RWPE2 (cell line): ENCODE measurements at regions not wholly inside any gene's neighbourhood (a gene's known extent, or its start where the extent isn't known, plus 50 kb on each side); places are given as distances from the start of the nearest gene placed in this dataset.
"Not testable (repeated sequence)": the region's sequence is repeated elsewhere in the genome, so short reads cannot be mapped to it uniquely, and the experiment has no call there.

Experiments used
- ATAC-seq: fragments of 200-7000 bp; cut with Tn5 transposase; 3 replicates; pipeline ENCODE4 v1.9.1; 2021; ENCODE audit warnings: low read depth
- DNase-seq: peaks from one replicate; pipeline ENCODE4 v3.0.0-alpha.2; 2020; ENCODE audit warnings: low spot score
- H3K27ac ChIP-seq: fragments of 450-650 bp; 2 replicates; pipeline ENCODE4 v1.5.1; 2017; ENCODE audit warnings: mild to moderate bottlenecking; ENCODE audit not compliant: poor library complexity, severe bottlenecking
- H3K27me3 ChIP-seq: fragments of 250-450 bp; sonication (Bioruptor Pico); 2 replicates; pipeline ENCODE4 v1.5.1; 2021; ENCODE audit warnings: mild to moderate bottlenecking, moderate library complexity; ENCODE audit not compliant: insufficient read depth, poor library complexity, severe bottlenecking
- H3K36me3 ChIP-seq: fragments of 250-450 bp; sonication (Bioruptor Pico); 2 replicates; pipeline ENCODE4 v1.5.1; 2020; ENCODE audit warnings: low read depth, mild to moderate bottlenecking, moderate library complexity
- H3K4me1 ChIP-seq: fragments of 250-450 bp; sonication (Bioruptor Pico); 2 replicates; pipeline ENCODE4 v1.5.1; 2021; ENCODE audit warnings: mild to moderate bottlenecking, moderate library complexity; ENCODE audit not compliant: insufficient read depth, poor library complexity, severe bottlenecking
- H3K4me3 ChIP-seq: fragments of 250-450 bp; sonication (Bioruptor Pico); 2 replicates; pipeline ENCODE4 v1.5.1; 2021; ENCODE audit warnings: mild to moderate bottlenecking, moderate library complexity; ENCODE audit not compliant: severe bottlenecking
- H3K9me3 ChIP-seq: fragments of 250-450 bp; sonication (Bioruptor Pico); 2 replicates; pipeline ENCODE4 v1.5.1; 2021; ENCODE audit warnings: mild to moderate bottlenecking, moderate library complexity; ENCODE audit not compliant: severe bottlenecking
- CTCF ChIP-seq: fragments of 450-650 bp; IDR thresholded peaks from one replicate; pipeline ENCODE4 v1.5.1; 2017; ENCODE audit warnings: mild to moderate bottlenecking, moderate library complexity; ENCODE audit not compliant: poor library complexity, severe bottlenecking

GRCh38 chr22:25451480-25452114 is 112.9 kb upstream of the GRK3 start:
- Histone ChIP-seq H3K36me3 (peaks cover 30% of the 10 kb centered on the region), H3K27ac (no peak overlapping the region), H3K9me3 (no peaks in the 10 kb centered on the region), H3K4me3 (no peak overlapping the region), H3K27me3 (no peaks in the 10 kb centered on the region), H3K4me1 (no peaks in the 10 kb centered on the region)
- DNase-seq: no peak
- TF ChIP-seq CTCF: no peak
- ATAC-seq: no peak

DNA sequence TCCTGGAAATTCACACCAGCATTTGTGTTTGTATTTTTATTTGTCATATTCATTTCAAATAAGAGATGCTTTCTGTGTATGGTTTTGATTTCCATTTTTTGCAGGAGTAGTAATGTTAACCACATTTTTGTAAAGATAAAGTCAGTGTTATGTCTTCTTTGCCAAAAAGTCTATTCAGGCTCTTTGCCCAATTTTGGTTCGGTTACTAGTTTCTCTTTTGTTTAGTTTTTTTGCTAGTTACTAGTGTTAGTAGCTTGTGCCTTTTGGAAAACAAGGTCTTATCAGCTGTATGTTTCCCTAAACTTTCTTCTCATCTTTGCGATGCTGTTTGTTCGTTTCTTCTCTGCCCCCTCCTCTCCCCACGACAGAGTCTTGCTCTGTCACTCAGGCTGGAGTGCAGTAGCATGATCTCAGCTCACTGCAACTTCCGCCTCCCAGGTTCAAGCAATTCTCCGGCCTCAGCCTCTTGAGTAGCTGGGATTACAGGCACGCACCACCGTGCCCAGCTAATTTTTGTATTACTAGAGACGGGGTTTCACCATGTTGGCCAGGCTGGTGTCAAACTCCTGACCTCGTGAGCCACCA is 112.3 kb upstream of the GRK3 start:
- Histone ChIP-seq H3K36me3 (peaks cover 33% of the 10 kb centered on the region), H3K4me3 (no peak overlapping the region)
- DNase-seq: no peak

DNA sequence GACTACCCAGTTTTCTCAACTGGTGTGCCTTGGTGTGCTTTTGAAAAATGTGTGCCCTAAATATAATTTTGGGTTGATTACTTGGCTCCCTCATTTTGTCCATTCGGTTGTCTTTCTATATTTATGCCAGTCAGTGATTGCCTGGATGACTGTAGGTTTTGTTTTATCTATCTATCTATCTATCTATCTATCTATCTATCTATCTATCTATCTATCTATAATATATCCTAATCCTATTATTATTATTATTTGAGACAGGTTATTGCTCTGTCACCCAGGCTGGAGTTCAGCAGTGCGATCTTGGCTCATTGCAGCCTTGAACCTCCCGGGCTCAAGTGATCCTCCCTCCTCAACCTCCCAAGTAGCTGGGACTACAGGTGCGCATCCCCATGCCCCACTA is 111.4 kb upstream of the GRK3 start:
- Histone ChIP-seq H3K36me3 (peaks cover 33% of the 10 kb centered on the region), H3K27me3 (no peaks in the 10 kb centered on the region), H3K9me3 (no peaks in the 10 kb centered on the region), H3K27ac (no peak overlapping the region), H3K4me3 (no peak overlapping the region), H3K4me1 (no peaks in the 10 kb centered on the region)
- no peak for TF ChIP-seq CTCF
- DNase-seq (no peak), ATAC-seq (no peak)

More for the DNA sequence above, 112.3 kb upstream of the GRK3 start:
- Histone ChIP-seq H3K27me3 (no peaks in the 10 kb centered on the region), H3K9me3 (no peaks in the 10 kb centered on the region), H3K27ac (no peak overlapping the region), H3K4me1 (no peaks in the 10 kb centered on the region)
- TF ChIP-seq CTCF: no peak
- no peak for ATAC-seq

DNA sequence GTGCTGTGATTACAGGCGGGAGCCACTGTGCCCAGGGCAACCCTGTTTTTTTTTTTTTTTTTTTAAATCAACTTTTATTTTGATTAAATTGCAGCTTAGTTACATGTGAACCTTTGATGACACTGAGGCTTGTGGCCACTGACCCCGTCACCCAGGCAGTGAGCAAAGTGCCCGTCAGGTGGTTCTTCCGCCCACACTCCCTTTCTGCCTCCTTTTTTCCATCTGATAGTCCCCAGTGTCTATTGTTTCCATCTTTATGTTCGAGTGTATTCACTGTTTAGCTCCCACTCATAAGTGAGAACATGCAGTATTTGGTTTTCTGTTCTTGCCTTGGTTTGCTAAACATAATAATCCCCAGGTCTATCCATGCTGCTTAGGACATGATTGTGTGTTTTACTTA is 110.9 kb upstream of the GRK3 start:
- H3K4me3 ChIP-seq: no peak overlapping the region
- no peaks in the 10 kb centered on the region for H3K9me3 ChIP-seq
- DNase-seq: no peak
- TF ChIP-seq CTCF: no peak
- H3K27me3 ChIP-seq: no peaks in the 10 kb centered on the region
- ATAC-seq: no peak
- H3K27ac ChIP-seq: no peak overlapping the region
- H3K36me3 ChIP-seq: peaks cover 33% of the 10 kb centered on the region
- no peaks in the 10 kb centered on the region for H3K4me1 ChIP-seq

GRCh38 chr22:25456300-25457043 is 108.0 kb upstream of the GRK3 start:
- not testable (repeated sequence) for H3K4me1 ChIP-seq, H3K27me3 ChIP-seq, ATAC-seq, H3K9me3 ChIP-seq, DNase-seq, H3K4me3 ChIP-seq, H3K27ac ChIP-seq
- peaks cover 46% of the 10 kb centered on the region for H3K36me3 ChIP-seq

GRCh38 chr22:25458631-25459030 is 105.8 kb upstream of the GRK3 start:
- H3K4me3 ChIP-seq, DNase-seq, H3K27me3 ChIP-seq, ATAC-seq, H3K27ac ChIP-seq, H3K4me1 ChIP-seq, H3K9me3 ChIP-seq: not testable (repeated sequence)
- H3K36me3 ChIP-seq: peaks cover 39% of the 10 kb centered on the region

- not testable (repeated sequence) for ATAC-seq, H3K9me3 ChIP-seq, H3K4me1 ChIP-seq, H3K27ac ChIP-seq, H3K27me3 ChIP-seq, H3K4me3 ChIP-seq, DNase-seq
- H3K36me3 ChIP-seq: peaks cover 27% of the 10 kb centered on the region
Observed at GRCh38 chr22:25460682-25461081, 103.8 kb upstream of the GRK3 start.
